ENCODE measurements at regions not wholly inside any gene's neighbourhood (a gene's known extent, or its start where the extent isn't known, plus 50 kb on each side); places are given as distances from the start of the nearest gene placed in this dataset.

DNA sequence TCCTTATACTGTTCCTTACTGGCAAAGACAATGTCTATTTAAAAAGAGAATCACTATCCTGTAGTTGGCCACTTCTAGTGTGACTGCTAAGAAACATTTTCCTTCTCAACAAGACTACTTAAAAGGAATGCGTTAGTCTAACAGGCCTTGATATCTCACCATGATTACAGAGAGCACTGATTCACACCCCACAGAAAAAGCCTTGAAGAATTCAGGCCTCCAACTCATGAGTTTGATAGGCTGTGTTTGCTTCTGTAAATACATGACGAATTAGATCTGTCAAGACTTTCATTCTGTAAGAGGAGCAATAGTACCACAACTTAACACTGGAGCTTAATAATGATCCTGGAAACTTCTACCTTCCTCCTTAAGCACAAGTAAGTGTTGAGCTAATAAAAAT is 432.8 kb upstream of the NR2F2 start:
- TF ChIP-seq, protein P1, sequence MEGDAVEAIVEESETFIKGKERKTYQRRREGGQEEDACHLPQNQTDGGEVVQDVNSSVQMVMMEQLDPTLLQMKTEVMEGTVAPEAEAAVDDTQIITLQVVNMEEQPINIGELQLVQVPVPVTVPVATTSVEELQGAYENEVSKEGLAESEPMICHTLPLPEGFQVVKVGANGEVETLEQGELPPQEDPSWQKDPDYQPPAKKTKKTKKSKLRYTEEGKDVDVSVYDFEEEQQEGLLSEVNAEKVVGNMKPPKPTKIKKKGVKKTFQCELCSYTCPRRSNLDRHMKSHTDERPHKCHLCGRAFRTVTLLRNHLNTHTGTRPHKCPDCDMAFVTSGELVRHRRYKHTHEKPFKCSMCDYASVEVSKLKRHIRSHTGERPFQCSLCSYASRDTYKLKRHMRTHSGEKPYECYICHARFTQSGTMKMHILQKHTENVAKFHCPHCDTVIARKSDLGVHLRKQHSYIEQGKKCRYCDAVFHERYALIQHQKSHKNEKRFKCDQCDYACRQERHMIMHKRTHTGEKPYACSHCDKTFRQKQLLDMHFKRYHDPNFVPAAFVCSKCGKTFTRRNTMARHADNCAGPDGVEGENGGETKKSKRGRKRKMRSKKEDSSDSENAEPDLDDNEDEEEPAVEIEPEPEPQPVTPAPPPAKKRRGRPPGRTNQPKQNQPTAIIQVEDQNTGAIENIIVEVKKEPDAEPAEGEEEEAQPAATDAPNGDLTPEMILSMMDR (IDR thresholded peaks at IDR 0.05) = no peak
- no peak for TF ChIP-seq ZFX (IDR thresholded peaks at IDR 0.05; ENCODE audit: borderline replicate concordance)

Data from 22Rv1 (cell line).